ENCODE measurements at regions not wholly inside any gene's neighbourhood (a gene's known extent, or its start where the extent isn't known, plus 50 kb on each side); places are given as distances from the start of the nearest gene placed in this dataset.

DNA sequence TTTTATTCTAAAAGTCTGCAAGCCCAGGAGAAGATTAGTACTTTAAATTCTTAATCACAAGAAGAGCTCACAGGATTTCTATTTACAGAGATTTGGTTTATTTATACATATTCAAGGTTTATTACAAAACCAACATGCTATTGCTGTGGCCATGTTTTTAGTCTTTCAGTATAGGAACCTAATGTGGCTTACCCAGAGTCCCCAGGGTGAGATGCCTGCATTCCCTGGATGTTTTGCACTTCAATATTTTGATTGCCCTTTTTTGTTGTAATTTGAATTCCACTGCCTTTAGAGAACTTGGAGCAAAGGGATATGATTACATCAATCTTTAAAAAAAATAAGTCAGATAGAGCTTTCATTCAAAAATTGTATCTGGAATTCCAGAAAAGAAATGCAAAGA is 146.0 kb upstream of the FRMPD4 start:
- no TSS peak for BruUV-seq (replicated peaks)
- TF ChIP-seq, protein P1, sequence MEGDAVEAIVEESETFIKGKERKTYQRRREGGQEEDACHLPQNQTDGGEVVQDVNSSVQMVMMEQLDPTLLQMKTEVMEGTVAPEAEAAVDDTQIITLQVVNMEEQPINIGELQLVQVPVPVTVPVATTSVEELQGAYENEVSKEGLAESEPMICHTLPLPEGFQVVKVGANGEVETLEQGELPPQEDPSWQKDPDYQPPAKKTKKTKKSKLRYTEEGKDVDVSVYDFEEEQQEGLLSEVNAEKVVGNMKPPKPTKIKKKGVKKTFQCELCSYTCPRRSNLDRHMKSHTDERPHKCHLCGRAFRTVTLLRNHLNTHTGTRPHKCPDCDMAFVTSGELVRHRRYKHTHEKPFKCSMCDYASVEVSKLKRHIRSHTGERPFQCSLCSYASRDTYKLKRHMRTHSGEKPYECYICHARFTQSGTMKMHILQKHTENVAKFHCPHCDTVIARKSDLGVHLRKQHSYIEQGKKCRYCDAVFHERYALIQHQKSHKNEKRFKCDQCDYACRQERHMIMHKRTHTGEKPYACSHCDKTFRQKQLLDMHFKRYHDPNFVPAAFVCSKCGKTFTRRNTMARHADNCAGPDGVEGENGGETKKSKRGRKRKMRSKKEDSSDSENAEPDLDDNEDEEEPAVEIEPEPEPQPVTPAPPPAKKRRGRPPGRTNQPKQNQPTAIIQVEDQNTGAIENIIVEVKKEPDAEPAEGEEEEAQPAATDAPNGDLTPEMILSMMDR (IDR thresholded peaks at IDR 0.05; ENCODE audit: insufficient read depth in 1 of 2, low read depth in 1 of 2, low read length in 1 of 2, severe bottlenecking in 1 of 2, unreplicated experiment in 1 of 2) = no peak
- H3K27me3 ChIP-seq (replicated peaks; ENCODE audit: control insufficient read depth, insufficient read depth, low read length) = no peaks in the 10 kb centered on the region
- no peaks in the 10 kb centered on the region for H3K4me1 ChIP-seq
- no peak for DNase-seq
- Mint-ChIP-seq H3K4me1 (ENCODE audit: low read depth, unreplicated experiment) (no peaks in the 10 kb centered on the region), H3K27ac (ENCODE audit: unreplicated experiment) (no peak overlapping the region), H3K9me3 (ENCODE audit: unreplicated experiment) (no peaks in the 10 kb centered on the region), H3K4me3 (ENCODE audit: unreplicated experiment) (no peak overlapping the region), H3K36me3 (ENCODE audit: insufficient read depth, unreplicated experiment) (no peaks in the 10 kb centered on the region), H3K27me3 (ENCODE audit: insufficient read depth, unreplicated experiment) (no peaks in the 10 kb centered on the region)
- intact Hi-C loops (cut with micrococcal nuclease; ENCODE audit: unreplicated experiment) = no loop called here
- ChIA-PET CTCF (no interaction called here), POLR2A (no interaction called here)
- no peaks in the 10 kb centered on the region for H3K9me3 ChIP-seq
- no peaks in the 10 kb centered on the region for H3K36me3 ChIP-seq (ENCODE audit: control insufficient read depth, insufficient read depth, low read length)
- no peak overlapping the region for H3K4me3 ChIP-seq (ENCODE audit: low read depth, low read length)

DNA sequence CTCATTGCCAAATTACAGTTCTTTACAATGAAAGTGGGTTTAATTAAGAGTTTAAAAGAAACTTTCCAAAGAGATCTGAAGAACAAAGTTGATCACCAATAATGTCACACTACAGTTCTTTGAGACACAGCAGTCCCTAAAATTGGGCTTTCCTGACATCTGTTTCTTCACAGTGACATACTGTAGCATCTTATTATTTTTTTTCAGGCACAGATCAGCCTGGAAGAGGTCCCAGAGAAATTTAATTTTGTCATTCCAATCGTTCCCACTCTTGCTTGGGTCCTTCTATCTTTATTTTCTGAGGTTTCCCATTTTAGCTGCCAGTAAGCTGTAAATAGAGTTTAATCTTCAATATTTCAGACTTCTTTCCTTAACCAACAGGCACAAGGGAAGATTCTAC is 143.1 kb upstream of the FRMPD4 start:
- Histone ChIP-seq H3K4me1 (no peaks in the 10 kb centered on the region), H3K9me3 (no peaks in the 10 kb centered on the region), H3K4me3 (ENCODE audit: low read depth, low read length) (no peak overlapping the region), H3K36me3 (ENCODE audit: control insufficient read depth, insufficient read depth, low read length) (no peaks in the 10 kb centered on the region), H3K27me3 (replicated peaks; ENCODE audit: control insufficient read depth, insufficient read depth, low read length) (no peaks in the 10 kb centered on the region)
- H3K4me3 Mint-ChIP-seq (ENCODE audit: unreplicated experiment) = no peak overlapping the region
- TF ChIP-seq, protein P1 (IDR thresholded peaks at IDR 0.05; ENCODE audit: insufficient read depth in 1 of 2, low read depth in 1 of 2, low read length in 1 of 2, severe bottlenecking in 1 of 2, unreplicated experiment in 1 of 2) = no peak
- BruUV-seq (replicated peaks) = no TSS peak
- H3K9me3 Mint-ChIP-seq (ENCODE audit: unreplicated experiment) = no peaks in the 10 kb centered on the region
- POLR2A ChIA-PET = no interaction called here
- intact Hi-C loops (cut with micrococcal nuclease; ENCODE audit: unreplicated experiment) = no loop called here
- DNase-seq = no peak
- CTCF ChIA-PET = no interaction called here
- no peaks in the 10 kb centered on the region for H3K27me3 Mint-ChIP-seq (ENCODE audit: insufficient read depth, unreplicated experiment)
- no peak overlapping the region for H3K27ac Mint-ChIP-seq (ENCODE audit: unreplicated experiment)
- no peaks in the 10 kb centered on the region for H3K4me1 Mint-ChIP-seq (ENCODE audit: low read depth, unreplicated experiment)
- H3K36me3 Mint-ChIP-seq (ENCODE audit: insufficient read depth, unreplicated experiment) = no peaks in the 10 kb centered on the region

DNA sequence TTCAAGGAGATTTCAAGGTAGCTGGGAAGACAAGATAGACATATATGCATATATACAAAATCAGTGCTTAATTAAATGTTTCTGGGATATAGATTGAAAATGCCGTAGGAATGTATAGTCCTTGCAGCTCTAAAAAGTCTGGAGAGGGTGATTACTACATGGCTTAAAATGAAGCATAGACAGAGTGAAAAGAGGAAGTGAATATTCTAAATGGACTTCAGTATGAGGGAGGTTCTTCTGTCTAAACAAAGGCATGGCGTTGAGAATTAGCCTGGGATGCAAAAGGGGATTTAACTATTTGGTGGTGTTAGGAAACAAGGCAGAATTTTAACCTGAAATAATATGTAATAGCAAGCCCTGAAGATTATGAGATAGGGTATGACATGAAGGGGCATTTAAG is 141.5 kb upstream of the FRMPD4 start:
- ChIA-PET POLR2A (no interaction called here), CTCF (no interaction called here)
- DNase-seq = no peak
- H3K27me3 ChIP-seq (replicated peaks; ENCODE audit: control insufficient read depth, insufficient read depth, low read length) = no peaks in the 10 kb centered on the region
- no peaks in the 10 kb centered on the region for H3K9me3 ChIP-seq
- no peaks in the 10 kb centered on the region for H3K36me3 ChIP-seq (ENCODE audit: control insufficient read depth, insufficient read depth, low read length)
- H3K4me1 Mint-ChIP-seq (ENCODE audit: low read depth, unreplicated experiment) = no peaks in the 10 kb centered on the region
- no TSS peak for BruUV-seq (replicated peaks)
- H3K27ac Mint-ChIP-seq (ENCODE audit: unreplicated experiment) = no peak overlapping the region
- intact Hi-C loops (cut with micrococcal nuclease; ENCODE audit: unreplicated experiment) = no loop called here
- no peak overlapping the region for H3K4me3 ChIP-seq (ENCODE audit: low read depth, low read length)
- TF ChIP-seq, protein P1 (IDR thresholded peaks at IDR 0.05; ENCODE audit: insufficient read depth in 1 of 2, low read depth in 1 of 2, low read length in 1 of 2, severe bottlenecking in 1 of 2, unreplicated experiment in 1 of 2) = no peak
- H3K4me3 Mint-ChIP-seq (ENCODE audit: unreplicated experiment) = no peak overlapping the region
- H3K27me3 Mint-ChIP-seq (ENCODE audit: insufficient read depth, unreplicated experiment) = no peaks in the 10 kb centered on the region
- no peaks in the 10 kb centered on the region for H3K4me1 ChIP-seq
- H3K9me3 Mint-ChIP-seq (ENCODE audit: unreplicated experiment) = no peaks in the 10 kb centered on the region
- no peaks in the 10 kb centered on the region for H3K36me3 Mint-ChIP-seq (ENCODE audit: insufficient read depth, unreplicated experiment)

All from Caco-2 (cell line).